Panc1 (cell line): ENCODE measurements at regions not wholly inside any gene's neighbourhood (a gene's known extent, or its start where the extent isn't known, plus 50 kb on each side); places are given as distances from the start of the nearest gene placed in this dataset.

Experiments
- POLR2AphosphoS5 ChIP-seq: IDR thresholded peaks from 2 replicates; pipeline ENCODE4 v1.6.1; 2012; ENCODE audit warnings: mild to moderate bottlenecking, low read depth, low read length, moderate library complexity
- SIN3A ChIP-seq: IDR thresholded peaks from 2 replicates; pipeline ENCODE4 v1.6.1; 2012; ENCODE audit warnings: low read depth, mild to moderate bottlenecking, low read length, moderate library complexity, borderline replicate concordance; ENCODE audit not compliant: insufficient read depth
- TCF7L2 ChIP-seq: IDR thresholded peaks from 2 replicates; pipeline ENCODE4 v1.6.1; 2011; ENCODE audit warnings: mild to moderate bottlenecking, low read depth, low read length, inconsistent platforms
- TF ChIP-seq, protein P1 (sequence below): fragments of 450-650 bp; IDR thresholded peaks from 2 replicates; pipeline ENCODE4 v1.5.1; 2017; ENCODE audit warnings: mild to moderate bottlenecking
- TF ChIP-seq, protein P2 (sequence below), 2 experiments: IDR thresholded peaks; 2 replicates each; pipeline ENCODE4 v1.6.1; 2011 to 2012; ENCODE audit warnings: low read depth in 2 of 2, control low read depth in 1 of 2, low read length in 1 of 2, mild to moderate bottlenecking in 1 of 2, moderate library complexity in 1 of 2; ENCODE audit not compliant: insufficient read depth in 1 of 2

DNA sequence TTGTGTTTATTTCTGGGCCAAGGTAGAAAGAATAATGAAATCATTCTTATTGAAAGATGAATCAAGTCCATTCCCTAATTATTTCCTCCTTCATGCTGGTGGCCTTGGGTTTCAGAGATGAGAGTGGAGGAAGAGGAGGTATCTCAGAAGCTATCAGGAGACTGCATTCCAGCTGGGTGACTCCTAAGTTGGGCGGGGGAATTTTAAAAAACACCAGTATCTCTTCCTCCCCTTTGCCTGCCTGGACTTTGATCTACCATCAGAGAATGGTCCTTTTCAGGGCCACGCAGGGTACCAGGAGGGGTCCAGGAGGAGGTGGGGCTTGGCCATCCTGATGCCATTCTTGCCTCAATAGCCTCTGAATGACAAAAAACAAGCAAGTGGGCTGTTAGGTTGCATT, 104.4 kb downstream of the ASMT start:
- TF ChIP-seq, protein P1, sequence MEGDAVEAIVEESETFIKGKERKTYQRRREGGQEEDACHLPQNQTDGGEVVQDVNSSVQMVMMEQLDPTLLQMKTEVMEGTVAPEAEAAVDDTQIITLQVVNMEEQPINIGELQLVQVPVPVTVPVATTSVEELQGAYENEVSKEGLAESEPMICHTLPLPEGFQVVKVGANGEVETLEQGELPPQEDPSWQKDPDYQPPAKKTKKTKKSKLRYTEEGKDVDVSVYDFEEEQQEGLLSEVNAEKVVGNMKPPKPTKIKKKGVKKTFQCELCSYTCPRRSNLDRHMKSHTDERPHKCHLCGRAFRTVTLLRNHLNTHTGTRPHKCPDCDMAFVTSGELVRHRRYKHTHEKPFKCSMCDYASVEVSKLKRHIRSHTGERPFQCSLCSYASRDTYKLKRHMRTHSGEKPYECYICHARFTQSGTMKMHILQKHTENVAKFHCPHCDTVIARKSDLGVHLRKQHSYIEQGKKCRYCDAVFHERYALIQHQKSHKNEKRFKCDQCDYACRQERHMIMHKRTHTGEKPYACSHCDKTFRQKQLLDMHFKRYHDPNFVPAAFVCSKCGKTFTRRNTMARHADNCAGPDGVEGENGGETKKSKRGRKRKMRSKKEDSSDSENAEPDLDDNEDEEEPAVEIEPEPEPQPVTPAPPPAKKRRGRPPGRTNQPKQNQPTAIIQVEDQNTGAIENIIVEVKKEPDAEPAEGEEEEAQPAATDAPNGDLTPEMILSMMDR, result no peak
- TF ChIP-seq SIN3A (no peak), POLR2AphosphoS5 (no peak), TCF7L2 (no peak)
- TF ChIP-seq, protein P2, sequence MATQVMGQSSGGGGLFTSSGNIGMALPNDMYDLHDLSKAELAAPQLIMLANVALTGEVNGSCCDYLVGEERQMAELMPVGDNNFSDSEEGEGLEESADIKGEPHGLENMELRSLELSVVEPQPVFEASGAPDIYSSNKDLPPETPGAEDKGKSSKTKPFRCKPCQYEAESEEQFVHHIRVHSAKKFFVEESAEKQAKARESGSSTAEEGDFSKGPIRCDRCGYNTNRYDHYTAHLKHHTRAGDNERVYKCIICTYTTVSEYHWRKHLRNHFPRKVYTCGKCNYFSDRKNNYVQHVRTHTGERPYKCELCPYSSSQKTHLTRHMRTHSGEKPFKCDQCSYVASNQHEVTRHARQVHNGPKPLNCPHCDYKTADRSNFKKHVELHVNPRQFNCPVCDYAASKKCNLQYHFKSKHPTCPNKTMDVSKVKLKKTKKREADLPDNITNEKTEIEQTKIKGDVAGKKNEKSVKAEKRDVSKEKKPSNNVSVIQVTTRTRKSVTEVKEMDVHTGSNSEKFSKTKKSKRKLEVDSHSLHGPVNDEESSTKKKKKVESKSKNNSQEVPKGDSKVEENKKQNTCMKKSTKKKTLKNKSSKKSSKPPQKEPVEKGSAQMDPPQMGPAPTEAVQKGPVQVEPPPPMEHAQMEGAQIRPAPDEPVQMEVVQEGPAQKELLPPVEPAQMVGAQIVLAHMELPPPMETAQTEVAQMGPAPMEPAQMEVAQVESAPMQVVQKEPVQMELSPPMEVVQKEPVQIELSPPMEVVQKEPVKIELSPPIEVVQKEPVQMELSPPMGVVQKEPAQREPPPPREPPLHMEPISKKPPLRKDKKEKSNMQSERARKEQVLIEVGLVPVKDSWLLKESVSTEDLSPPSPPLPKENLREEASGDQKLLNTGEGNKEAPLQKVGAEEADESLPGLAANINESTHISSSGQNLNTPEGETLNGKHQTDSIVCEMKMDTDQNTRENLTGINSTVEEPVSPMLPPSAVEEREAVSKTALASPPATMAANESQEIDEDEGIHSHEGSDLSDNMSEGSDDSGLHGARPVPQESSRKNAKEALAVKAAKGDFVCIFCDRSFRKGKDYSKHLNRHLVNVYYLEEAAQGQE (IDR thresholded peaks at IDR 0.05; ENCODE audit: insufficient read depth in 1 of 2, low read depth in 2 of 2, low read length in 1 of 2), result no peak
